CD14-positive monocyte (primary cell): ENCODE measurements at regions not wholly inside any gene's neighbourhood (a gene's known extent, or its start where the extent isn't known, plus 50 kb on each side); places are given as distances from the start of the nearest gene placed in this dataset.

Experiments
- DNase-seq, 3 donors: peaks; one replicate each; pipeline ENCODE4 v3.0.0-alpha.2; 2011 to 2022
- H2AFZ ChIP-seq: 2 replicates; pipeline ENCODE4 v1.6.0; 2012; ENCODE audit warnings: mild to moderate bottlenecking, low read depth, low read length, inconsistent platforms; ENCODE audit not compliant: insufficient read depth, poor library complexity, severe bottlenecking
- H3K27ac ChIP-seq, 2 donors: 1 replicate in 1 of 2; 2 replicates in 1 of 2; pipeline ENCODE4 v1.5.1; 2012 to 2013; ENCODE audit warnings: low read length in 2 of 2, control low read depth in 1 of 2, inconsistent platforms in 1 of 2, low read depth in 1 of 2, mild to moderate bottlenecking in 1 of 2
- H3K27me3 ChIP-seq, 2 donors: one replicate each; pipeline versions ENCODE4 v1.6.0 to v1.6.1; 2011 to 2013; ENCODE audit warnings: low read length in 2 of 2; ENCODE audit not compliant: control insufficient read depth in 2 of 2, insufficient read depth in 2 of 2
- H3K36me3 ChIP-seq, 2 donors: replicated peaks in 1 of 2; 1 replicate in 1 of 2; 2 replicates in 1 of 2; pipeline versions ENCODE4 v1.5.1 to v1.6.1; 2012 to 2013; ENCODE audit warnings: low read length in 2 of 2, control low read depth in 1 of 2, inconsistent platforms in 1 of 2, mild to moderate bottlenecking in 1 of 2; ENCODE audit not compliant: insufficient read depth in 2 of 2, control insufficient read depth in 1 of 2
- H3K4me1 ChIP-seq, 2 donors: 1 replicate in 1 of 2; 2 replicates in 1 of 2; pipeline versions ENCODE4 v1.5.1 to v1.6.1; 2012 to 2013; ENCODE audit warnings: low read length in 2 of 2, control low read depth in 1 of 2, inconsistent platforms in 1 of 2, mild to moderate bottlenecking in 1 of 2, moderate library complexity in 1 of 2; ENCODE audit not compliant: insufficient read depth in 2 of 2, control insufficient read depth in 1 of 2
- H3K4me2 ChIP-seq: replicated peaks from 2 replicates; pipeline ENCODE3; 2012; ENCODE audit warnings: low read length, moderate library complexity, mild to moderate bottlenecking; ENCODE audit not compliant: poor library complexity, severe bottlenecking; ENCODE audit errors: extremely low read depth
- H3K4me3 ChIP-seq, 3 experiments: fragments of 200-600 bp in 1 of 3; sonication (generic) in 1 of 3; replicated peaks in 1 of 3; 1 replicate in 2 of 3; 2 replicates in 1 of 3; pipeline ENCODE4 v1.5.1; 2011 to 2013; ENCODE audit warnings: low read length in 3 of 3, mild to moderate bottlenecking in 3 of 3, control low read depth in 2 of 3, low read depth in 2 of 3, inconsistent platforms in 1 of 3, moderate library complexity in 1 of 3
- H3K79me2 ChIP-seq: 2 replicates; pipeline ENCODE4 v1.6.0; 2012; ENCODE audit warnings: mild to moderate bottlenecking, control low read depth, inconsistent platforms, low read length, moderate library complexity; ENCODE audit not compliant: insufficient read depth
- H3K9ac ChIP-seq: 2 replicates; pipeline ENCODE4 v1.6.0; 2017; ENCODE audit warnings: low read length, mild to moderate bottlenecking; ENCODE audit not compliant: insufficient read depth, poor library complexity, severe bottlenecking
- H3K9me3 ChIP-seq, 2 donors: replicated peaks in 1 of 2; 1 replicate in 1 of 2; 2 replicates in 1 of 2; pipeline versions ENCODE4 v1.5.1 to v1.6.1; 2012 to 2013; ENCODE audit warnings: low read length in 2 of 2, control low read depth in 1 of 2; ENCODE audit not compliant: control insufficient read depth in 1 of 2, insufficient read depth in 1 of 2
- H4K20me1 ChIP-seq: 2 replicates; pipeline ENCODE4 v1.6.0; 2012; ENCODE audit warnings: mild to moderate bottlenecking, low read length, control low read depth, moderate library complexity; ENCODE audit not compliant: insufficient read depth
- H3K27ac Mint-ChIP-seq, 7 donors: one replicate each; pipeline ENCODE4 v1.8.0; 2020; ENCODE audit warnings: mild to moderate bottlenecking in 7 of 7, mixed read lengths in 7 of 7, moderate library complexity in 6 of 7, inconsistent platforms in 2 of 7
- H3K27me3 Mint-ChIP-seq, 3 donors: one replicate each; pipeline ENCODE4 v1.8.0; 2021 to 2022; ENCODE audit warnings: low read depth in 3 of 3, mild to moderate bottlenecking in 3 of 3, mixed read lengths in 3 of 3, moderate library complexity in 3 of 3, inconsistent platforms in 1 of 3
- H3K36me3 Mint-ChIP-seq, 2 donors: one replicate each; pipeline ENCODE4 v1.8.0; 2020; ENCODE audit warnings: mixed read lengths in 2 of 2, inconsistent platforms in 1 of 2, mild to moderate bottlenecking in 1 of 2
- H3K4me1 Mint-ChIP-seq: one replicate; pipeline ENCODE4 v1.8.0; 2020; ENCODE audit warnings: mild to moderate bottlenecking, mixed read lengths
- H3K4me3 Mint-ChIP-seq, 2 donors: one replicate each; pipeline ENCODE4 v1.8.0; 2020; ENCODE audit warnings: mild to moderate bottlenecking in 2 of 2, mixed read lengths in 2 of 2, moderate library complexity in 1 of 2
- H3K9me3 Mint-ChIP-seq, 7 donors: one replicate each; pipeline ENCODE4 v1.8.0; 2020 to 2022; ENCODE audit warnings: mixed read lengths in 7 of 7, mild to moderate bottlenecking in 6 of 7, moderate library complexity in 6 of 7, inconsistent platforms in 2 of 7
- CTCF ChIP-seq: fragments of 200-600 bp; IDR thresholded peaks from one replicate; pipeline ENCODE4 v1.8.0; 2022; ENCODE audit warnings: antibody characterized with exemption, mild to moderate bottlenecking
- WGBS: methylation state at CpG from one replicate; pipeline ENCODE4 v1.1.5; 2013; ENCODE audit warnings: missing lambda C conversion rate; ENCODE audit not compliant: insufficient coverage; 5-methylcytosine and 5-hydroxymethylcytosine counted together
- intact Hi-C, 2 donors: fragments of 100-400 bp; cut with micrococcal nuclease; formaldehyde crosslinking; loops; one replicate each; pipeline versions ENCODE4 v1.15.0 to v1.15.1; 2023

GRCh38 chr4:1462009-1462767 is 55.9 kb upstream of the NKX1-1 start:
- Histone ChIP-seq H3K27me3 (peaks cover 0 to 20% of the 10 kb centered on the region in 2 donors), H4K20me1 (no peaks in the 10 kb centered on the region), H3K36me3 (no peaks in the 10 kb centered on the region), H2AFZ (no peak overlapping the region), H3K79me2 (no peaks in the 10 kb centered on the region), H3K27ac (no peak overlapping the region), H3K4me2 (no peak overlapping the region), H3K4me3 (no peak overlapping the region), H3K4me1 (no peaks in the 10 kb centered on the region), H3K9me3 (peaks cover 0 to 3% of the 10 kb centered on the region in 2 donors), H3K9ac (no peak overlapping the region)
- no peaks in the 10 kb centered on the region for H3K4me1 Mint-ChIP-seq
- peaks cover 21 to 36% (median 23%) of the 10 kb centered on the region in 3 donors for H3K27me3 Mint-ChIP-seq
- DNase-seq = no peak
- TF ChIP-seq CTCF = no peak
- 85% methylated on average over 30 of the region's 31 CpGs for WGBS
- intact Hi-C loops = no loop called here
- no peak overlapping the region for H3K27ac Mint-ChIP-seq
- no peak overlapping the region for H3K4me3 Mint-ChIP-seq
- H3K36me3 Mint-ChIP-seq = no peaks in the 10 kb centered on the region
- H3K9me3 Mint-ChIP-seq = peaks cover 2 to 7% (median 4%) of the 10 kb centered on the region in 7 donors

- 89% methylated on average over 17 of the region's 19 CpGs for WGBS
- no peaks in the 10 kb centered on the region for H3K4me1 ChIP-seq
- H3K27me3 Mint-ChIP-seq = peaks cover 23 to 39% (median 24%) of the 10 kb centered on the region in 3 donors
These were observed 55.0 kb upstream of the NKX1-1 start for GRCh38 chr4:1460967-1461868.

More at GRCh38 chr4:1460967-1461868, 55.0 kb upstream of the NKX1-1 start:
- no peaks in the 10 kb centered on the region for H3K36me3 Mint-ChIP-seq
- H3K4me1 Mint-ChIP-seq = no peaks in the 10 kb centered on the region
- Histone ChIP-seq H3K4me3 (no peak overlapping the region), H4K20me1 (no peaks in the 10 kb centered on the region), H3K4me2 (no peak overlapping the region), H3K36me3 (no peaks in the 10 kb centered on the region), H3K27ac (no peak overlapping the region), H2AFZ (no peak overlapping the region), H3K27me3 (peaks cover 0 to 20% of the 10 kb centered on the region in 2 donors), H3K9me3 (peaks cover 2 to 3% of the 10 kb centered on the region in 2 donors), H3K79me2 (no peaks in the 10 kb centered on the region), H3K9ac (no peak overlapping the region)
- no peak for TF ChIP-seq CTCF
- peaks cover 2 to 13% (median 7%) of the 10 kb centered on the region in 7 donors for H3K9me3 Mint-ChIP-seq
- H3K4me3 Mint-ChIP-seq = no peak overlapping the region
- intact Hi-C loops = no loop called here
- DNase-seq = no peak
- no peak overlapping the region for H3K27ac Mint-ChIP-seq
